ENCODE measurements at regions not wholly inside any gene's neighbourhood (a gene's known extent, or its start where the extent isn't known, plus 50 kb on each side); places are given as distances from the start of the nearest gene placed in this dataset.
A peak's percentile ranks its signal among the peaks of the same experiment; 100 is the strongest.

DNA sequence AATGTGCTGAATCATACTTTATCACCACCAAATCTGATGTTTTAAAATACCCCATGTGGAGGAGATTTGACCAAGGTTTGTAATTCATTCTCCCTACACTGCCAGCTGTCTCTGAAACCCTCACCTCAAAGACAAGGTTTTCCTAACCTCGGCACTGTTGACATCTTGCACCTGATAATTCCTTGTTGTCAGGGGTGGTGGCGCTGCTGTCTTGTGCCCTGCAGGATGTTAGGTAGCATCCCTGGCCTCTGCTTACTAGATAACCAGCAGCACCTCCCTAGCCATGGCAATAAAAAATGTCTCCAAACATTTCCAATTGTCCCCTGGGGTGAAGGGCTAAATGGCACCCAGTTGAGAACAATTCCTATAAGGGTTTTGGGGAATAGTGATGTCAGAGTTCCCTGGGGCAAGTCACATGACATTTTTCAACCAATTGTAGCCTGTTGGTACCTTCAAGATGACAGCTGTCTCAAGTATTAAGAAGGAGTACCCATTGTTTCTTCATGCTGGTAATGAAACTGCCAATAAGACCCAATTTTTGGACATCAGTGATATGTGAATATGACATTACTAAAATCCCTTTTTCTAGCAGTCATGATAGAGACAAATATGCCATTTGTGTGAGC is 160.6 kb upstream of the PLCXD3 start:
- no peak for DNase-seq (ENCODE audit: low spot score)

DNA sequence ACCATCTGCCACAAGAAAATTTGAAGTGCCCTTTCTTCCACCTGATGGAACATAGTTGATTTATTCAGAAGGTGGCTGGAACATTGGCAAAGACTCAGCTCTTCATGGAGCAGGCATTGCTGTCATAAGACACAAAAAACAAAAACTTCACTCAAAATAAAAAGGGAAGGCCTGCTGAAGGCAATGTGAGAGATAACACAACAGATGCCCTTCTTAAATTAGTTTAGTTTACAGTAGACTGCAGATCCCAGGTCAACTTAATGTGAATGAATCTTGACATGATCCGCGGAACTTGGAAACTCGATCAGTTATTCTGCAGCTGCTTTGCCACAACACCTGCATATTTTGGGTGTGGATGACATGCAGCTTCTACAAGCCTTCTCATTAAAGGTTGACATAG is 159.8 kb upstream of the PLCXD3 start:
- no peak for DNase-seq (ENCODE audit: low spot score)

DNA sequence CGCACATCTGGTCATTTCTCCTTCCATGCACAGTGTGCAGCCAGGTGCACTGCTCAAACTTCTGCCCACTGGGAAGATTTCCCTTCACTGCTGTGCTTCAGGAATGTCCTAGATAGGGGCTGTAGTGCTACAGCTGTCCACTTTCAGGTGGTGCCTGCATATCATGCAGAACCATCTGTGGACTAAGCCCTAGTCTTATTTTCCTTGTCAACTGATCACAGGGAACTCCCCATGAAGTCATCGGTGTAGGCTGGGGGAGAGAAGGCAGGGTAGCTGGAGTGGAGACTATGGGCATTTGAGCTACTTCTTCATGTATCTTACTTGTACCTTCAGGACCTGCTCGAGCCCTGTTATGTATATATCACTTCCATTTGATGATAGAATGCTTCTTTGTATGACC is 150.9 kb upstream of the PLCXD3 start:
- no peak for DNase-seq (ENCODE audit: low spot score)

DNA sequence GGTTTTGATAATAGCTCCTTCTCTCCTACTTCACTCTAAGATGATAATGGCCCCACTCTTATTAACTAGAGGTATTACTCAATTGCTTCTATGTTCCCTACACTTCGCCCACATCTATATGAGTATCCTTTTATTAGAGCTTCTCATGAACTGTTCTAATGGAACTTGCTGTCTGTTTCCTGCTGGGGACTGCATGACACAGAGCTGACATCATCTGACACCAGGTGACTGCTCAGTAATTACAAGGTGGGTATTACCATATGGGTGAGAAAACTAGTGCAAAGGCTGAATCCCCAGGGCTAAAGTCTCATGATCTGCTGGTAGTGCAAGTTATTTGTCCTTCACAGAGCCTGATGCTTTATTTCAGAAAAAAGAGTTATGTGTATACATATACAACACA is 146.2 kb upstream of the PLCXD3 start:
- no peak for DNase-seq (ENCODE audit: low spot score)

DNA sequence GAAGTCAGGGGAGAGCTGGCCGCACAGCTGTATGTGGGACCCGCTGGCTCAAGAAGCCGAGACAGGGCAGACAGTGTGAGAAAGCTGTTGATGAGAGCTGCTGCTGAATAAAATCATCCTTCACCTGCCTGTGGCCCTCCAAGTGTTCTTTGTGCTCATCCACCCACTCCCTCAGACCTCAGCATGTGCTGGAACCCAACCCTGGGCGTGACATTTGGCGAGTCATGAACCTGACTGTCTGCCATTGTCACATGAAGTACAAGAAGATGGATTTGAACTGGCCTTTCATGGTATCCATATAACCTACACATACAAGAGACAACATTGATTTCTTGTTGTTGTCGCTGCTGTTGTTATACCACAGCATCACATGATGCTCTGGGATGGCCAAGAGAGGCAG is 139.7 kb upstream of the PLCXD3 start:
- no peak for DNase-seq (ENCODE audit: low spot score)

DNA sequence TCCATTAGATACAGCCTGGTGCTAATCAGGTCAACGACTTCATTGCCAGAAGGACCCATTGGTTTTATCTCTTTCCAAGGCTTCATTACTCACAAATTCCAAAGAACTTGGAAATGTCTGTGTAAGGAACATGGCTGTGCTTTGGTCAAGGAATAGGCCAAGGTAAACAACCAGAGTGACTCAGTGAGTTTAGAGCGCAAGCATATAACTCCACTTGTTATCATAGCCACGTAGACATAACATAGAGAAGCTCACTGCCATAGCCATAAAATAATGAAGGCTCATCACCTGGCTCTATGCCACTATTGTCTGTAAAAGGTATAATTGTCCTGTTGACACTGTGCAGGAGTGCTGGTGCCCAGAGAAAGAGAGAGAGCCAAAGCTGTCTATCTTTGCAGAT is 139.3 kb upstream of the PLCXD3 start:
- DNase-seq (ENCODE audit: low spot score): no peak

DNA sequence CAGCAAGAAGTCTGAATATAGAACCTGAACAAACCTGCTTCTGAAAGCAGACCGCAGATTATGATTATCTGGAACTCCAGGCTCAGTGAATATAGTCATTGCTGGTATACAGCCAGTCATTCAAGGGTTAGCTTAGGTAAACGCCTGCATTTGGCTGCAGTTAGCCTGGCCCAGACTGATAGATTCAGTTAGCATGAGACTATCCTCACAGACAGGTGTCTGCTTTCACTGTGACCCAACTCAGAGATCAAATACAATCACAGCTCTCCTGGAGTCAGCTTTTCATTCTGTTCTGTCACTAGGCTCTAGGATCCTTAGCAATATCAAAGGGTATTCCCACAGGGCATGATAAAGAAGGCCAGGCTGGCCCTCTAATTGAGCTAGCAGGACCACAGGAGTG is 138.6 kb upstream of the PLCXD3 start:
- no peak for DNase-seq (ENCODE audit: low spot score)

DNA sequence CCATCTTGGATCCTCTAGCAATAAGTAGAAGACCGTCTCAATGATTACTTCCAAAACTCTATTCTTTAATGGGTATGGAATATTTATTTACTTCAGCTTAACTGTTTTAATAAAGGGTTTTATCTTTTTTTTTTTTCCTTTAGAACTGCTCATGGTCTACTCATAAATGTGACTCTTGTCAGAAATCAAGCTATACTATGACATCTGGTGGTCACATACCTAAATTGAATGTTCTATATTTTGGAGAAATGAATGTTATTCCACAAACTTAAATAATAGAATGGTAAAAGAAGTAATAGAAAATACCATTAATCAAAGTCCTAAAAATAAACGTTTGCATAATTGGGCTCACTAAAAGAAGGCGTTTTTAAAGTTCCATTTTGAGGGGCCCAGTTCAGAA is 131.2 kb upstream of the PLCXD3 start:
- no peak for DNase-seq (ENCODE audit: low spot score)

DNA sequence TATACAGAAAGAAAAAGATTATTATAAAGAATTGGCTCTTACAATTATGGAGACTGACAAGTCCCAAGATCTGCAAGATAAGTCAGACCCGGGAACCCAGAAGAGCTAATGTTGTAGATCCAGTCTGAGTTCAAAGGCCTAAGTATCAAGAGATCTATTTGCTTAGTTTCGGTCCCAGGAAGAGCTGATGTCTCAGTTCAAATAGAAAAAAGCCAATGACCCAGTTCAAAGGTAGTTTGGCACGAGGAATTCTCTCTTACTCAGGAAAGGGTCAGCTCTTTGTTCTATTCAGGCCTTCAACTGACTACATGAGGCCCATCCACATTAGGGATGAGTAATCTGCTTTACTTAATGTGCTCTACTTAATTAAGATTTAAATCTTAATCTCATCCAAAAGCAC is 128.3 kb upstream of the PLCXD3 start:
- no peak for DNase-seq (ENCODE audit: low spot score)

DNA sequence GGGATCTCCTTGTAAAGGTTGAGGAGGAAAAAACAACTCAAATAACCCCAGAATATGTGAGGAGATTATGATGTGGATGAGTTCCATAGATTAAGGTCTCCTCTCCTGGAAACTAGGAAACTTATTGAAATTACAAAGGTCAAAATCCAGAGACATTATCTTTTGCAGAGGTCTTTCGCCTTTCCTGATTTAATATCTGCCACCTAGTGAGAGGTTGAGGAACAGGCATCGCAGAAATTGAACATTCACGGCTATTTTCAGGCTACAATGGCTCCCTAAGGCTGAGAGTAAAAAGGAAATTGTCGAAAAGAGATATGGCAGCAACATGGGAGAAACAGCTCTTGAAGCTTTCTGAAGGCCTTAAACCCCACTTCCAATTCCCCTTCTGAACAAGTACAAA is 127.5 kb upstream of the PLCXD3 start:
- no peak for DNase-seq (ENCODE audit: low spot score)

DNA sequence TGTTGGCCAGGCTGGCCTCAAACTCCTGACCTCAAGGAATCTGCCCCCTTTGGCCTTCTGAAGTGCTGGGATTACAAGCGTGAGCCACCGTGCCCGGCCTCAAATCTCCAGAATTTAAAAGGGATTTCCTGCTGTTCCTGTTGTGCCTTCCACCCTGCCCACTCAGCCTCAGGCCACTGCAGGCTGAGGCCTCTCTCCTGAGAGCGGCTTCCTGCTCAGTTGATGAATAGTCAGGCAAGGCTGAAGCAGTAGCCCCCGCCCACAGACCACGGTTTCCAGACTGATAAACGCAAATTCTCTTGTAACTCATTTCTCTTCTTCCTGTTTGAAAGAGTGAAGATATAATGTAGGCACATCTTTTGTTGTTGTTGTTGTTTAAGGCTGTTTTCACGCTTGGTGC is 127.0 kb upstream of the PLCXD3 start:
- no peak for DNase-seq (ENCODE audit: low spot score)

DNA sequence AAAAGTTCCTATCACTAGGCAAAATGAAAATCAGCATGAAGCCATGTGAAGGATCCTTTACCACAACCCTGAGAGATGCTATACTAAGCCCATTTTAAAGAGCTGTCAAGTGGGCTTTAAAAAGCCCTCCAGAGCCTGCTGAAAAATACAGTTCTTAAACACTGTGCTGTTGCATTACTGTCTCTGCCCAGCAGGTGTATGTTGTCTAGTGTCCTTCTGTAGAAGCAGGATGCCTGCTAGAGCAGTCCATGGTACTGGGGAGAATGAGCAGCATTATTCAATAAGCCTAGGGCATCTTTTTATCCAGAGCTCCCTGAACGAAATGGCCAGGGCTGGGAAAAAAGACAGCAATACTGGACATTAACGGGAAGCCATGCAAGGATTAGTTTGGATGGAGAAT is 126.2 kb upstream of the PLCXD3 start:
- peak; percentile 0 for DNase-seq (ENCODE audit: low spot score)

DNA sequence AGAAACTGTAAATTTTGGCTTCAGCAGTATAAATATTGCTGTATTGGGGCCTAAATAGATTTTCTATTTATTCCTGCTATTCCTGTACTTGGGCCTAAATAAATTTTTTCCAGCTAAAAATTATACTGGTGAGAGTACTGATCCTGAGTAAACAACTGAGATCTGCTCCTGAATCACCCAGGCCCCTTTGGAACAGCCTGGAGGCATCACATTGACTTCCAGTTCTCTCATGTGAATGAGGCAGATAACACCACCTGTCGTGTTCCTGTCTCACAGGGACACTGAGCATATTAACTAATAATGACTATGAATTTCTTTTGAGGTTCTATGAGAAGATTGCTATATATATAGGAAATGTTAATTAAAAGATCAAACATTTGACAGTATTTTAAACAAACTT is 119.5 kb upstream of the PLCXD3 start:
- DNase-seq (ENCODE audit: low spot score): no peak

DNA sequence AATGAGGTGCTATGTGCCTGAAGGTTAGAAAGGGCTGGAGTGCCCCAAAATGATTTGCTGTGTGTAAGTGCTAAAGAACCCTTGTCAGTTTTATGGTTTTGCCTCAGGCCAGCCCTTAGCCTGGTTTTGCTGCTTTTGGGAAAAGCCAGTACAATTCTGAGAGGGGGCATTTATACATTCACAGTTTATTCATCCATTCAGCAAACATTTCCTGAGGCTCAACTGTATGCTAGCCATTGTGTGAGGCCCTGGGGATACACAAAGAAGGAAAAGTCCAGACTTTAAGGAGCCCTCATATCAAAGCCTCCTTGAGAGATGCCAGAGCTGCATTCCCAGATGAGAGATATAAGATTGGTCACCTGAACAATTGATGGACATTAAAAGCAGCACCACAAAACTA is 115.2 kb upstream of the PLCXD3 start:
- DNase-seq (ENCODE audit: low spot score): no peak

DNA sequence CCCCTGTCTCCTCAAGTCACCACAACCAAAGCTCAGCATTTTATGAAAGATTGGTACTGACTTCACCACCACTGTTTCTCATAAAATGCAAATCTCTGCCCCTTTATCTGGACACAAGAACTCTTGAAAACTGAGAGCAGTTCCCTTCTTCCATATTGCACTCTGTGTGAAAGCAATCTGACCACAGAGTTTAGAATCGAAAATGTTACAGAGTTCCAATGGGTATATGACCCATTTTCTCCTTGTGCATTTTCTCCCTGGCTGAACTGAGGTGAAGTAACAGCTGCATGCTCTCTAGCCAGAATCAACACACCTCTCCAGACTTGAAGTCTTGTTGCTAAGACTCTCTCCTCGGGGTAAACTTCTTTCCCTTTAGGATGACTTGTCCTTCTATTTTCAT is 111.0 kb upstream of the PLCXD3 start:
- no peak for DNase-seq (ENCODE audit: low spot score)

DNA sequence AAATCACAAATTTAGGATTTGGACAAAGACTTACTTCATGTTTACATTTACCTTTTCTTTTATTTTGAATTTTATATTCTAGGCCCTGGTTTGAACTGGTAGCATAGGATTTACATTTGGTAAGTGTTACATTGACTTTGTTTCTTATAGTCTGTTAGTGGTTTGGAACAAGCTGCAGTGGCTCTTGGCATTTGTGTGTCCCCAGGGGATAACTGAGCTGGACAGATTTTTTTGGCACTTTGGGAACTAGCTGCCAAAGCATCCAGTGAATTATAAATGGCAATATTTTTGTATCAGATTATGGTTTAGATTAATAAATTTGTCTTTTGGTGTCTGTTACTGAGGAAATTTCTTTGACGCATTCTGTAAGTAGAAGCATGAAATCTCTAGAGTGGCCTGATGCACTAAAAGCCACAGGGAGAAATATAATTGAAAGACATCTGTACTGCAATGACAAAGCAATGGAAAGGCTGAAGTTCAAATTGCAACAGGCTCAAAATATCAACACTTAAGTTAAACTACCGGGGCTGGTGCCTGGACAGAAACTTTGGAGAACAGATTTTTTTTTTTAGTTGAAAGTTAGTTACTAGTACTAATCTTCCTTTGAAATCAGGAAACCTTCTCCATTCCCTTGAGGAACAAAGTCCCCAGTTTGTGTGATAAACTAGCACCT is 107.6 kb upstream of the PLCXD3 start:
- no peak for DNase-seq (ENCODE audit: low spot score)

DNA sequence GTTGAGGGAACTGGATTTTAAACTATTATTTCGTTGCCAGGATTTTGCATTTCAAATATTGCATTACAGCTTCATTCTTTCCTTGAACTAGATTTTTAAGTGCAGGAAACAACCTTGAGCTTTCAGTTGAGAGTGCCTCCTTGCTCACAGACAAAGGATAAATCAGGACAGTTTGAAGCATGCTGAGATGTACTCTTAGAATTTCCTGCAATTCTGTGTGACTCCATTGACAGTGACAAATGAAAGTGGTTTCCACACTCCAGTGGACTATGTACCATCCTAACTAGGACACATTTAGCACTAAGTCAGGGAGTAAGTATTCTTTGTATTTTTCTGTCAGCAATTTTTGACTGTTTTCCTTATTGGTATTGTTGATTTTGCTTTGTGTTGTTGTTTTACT is 100.0 kb upstream of the PLCXD3 start:
- DNase-seq (ENCODE audit: low spot score): no peak

DNA sequence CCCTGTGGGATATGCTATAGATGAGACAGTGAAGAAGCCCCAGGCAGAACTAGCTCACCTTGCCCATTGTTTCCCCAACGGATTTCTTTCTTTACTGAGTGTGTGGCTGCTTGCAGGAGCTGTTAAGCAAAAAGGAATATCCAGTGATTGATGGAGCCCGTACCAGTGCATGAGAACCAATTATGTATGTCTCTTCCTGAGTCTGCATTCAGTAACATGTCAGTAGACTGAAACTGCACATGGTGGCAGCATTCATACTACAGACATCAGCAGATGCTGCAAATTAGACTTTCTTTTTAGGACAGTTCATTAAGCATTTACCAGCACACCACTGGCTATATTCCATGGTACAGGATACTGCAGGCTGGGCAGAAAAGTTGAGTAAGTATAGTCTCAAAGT is 90.3 kb upstream of the PLCXD3 start:
- DNase-seq (ENCODE audit: low spot score): no peak

DNA sequence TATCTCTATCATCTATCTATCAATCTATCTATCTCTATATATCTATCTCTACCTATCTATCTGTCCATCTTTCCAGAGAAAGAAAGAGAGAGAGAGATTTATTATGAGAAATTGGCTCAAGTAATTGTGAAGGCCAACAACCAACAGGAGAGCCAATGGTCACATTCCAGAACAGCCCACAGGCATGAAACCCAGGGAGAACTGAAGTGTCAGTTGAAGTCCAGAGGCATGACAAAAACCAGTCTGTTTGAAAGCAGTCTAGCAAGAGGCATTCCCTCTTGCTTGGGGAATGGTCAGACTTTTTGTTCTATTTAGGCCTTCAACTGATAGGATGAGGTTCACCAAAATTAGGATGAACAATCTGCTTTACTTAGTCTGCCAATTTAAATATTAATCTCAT is 87.6 kb upstream of the PLCXD3 start:
- no peak for DNase-seq (ENCODE audit: low spot score)

DNA sequence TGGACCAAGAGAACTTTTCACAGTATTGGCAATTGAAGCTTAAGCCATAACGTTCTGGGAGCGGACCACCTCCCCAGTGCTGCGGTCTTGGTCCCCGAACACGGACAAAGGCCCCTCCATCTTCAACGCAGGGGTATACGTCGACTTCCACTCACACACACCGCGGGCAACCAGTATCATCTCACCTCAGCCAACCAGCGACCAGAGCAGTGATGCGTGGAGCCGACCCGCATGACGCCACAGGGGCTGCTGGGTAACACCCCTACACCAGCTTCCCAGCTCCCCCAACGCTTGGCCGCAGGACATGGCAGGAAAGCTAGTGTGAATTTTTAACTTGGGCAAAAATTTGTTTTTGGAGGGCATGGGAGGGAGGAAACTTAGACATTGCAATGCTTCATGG is 77.3 kb upstream of the PLCXD3 start:
- DNase-seq (ENCODE audit: low spot score): no peak

DNA sequence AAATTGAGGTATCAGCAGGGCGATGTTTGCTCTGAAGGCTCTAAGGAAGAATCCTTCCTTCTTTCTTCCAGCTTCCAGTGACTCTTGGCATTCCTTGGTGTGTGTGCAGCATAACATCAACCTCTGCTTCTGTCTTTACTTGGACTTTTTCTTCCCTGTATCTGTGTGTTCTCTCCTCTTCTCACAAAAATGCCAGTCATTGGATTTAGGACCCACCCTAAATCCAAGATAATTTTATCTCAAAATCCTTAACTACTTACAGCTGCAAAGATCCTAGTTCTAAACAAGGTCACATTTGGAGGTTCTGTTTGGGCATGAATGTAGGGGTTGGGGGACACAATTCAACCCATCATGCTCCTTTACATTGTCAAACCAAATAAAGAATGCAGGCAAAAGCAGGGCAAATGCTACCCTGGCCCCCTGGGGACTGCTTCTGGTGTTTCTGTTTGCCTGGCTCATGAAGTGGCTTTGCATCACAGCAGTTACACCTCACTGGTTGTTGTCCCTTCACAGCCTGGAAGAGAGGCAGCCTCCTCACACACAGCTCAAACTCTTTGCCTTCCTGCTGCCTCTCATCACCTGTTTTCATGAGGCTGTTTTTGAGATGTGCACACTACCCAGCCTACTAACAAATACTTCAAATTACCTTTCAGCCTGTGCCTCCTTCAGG is 64.8 kb upstream of the PLCXD3 start:
- no peak for DNase-seq (ENCODE audit: low spot score)

DNA sequence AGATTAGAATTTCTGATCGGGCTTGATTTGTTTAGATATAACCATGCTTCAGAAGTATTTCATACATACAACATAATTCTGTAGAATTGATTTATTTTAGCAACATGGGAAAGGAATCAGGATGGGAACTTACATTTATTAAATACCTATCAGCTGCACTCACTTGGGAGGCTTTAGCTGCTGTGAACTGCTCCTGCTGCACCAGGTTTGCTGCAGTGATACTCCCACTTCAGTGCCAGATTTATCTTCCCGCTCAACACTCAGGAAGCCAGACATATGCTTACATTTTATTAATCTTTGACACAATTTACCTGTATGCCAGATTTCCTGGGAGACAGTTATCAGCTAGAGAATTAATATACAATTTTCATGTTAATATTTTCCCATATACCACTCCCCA is 64.0 kb upstream of the PLCXD3 start:
- no peak for DNase-seq (ENCODE audit: low spot score)
